Endodermal cell (in vitro differentiated cells): ENCODE measurements at regions not wholly inside any gene's neighbourhood (a gene's known extent, or its start where the extent isn't known, plus 50 kb on each side); places are given as distances from the start of the nearest gene placed in this dataset.

ENCODE experiments used
- DNase-seq: peaks from one replicate; pipeline ENCODE4 v3.0.0-alpha.2; 2017
- H3K27ac ChIP-seq: 2 replicates; pipeline ENCODE4 v1.5.1; 2013; ENCODE audit warnings: mild to moderate bottlenecking, low read depth, low read length, moderate library complexity
- H3K27me3 ChIP-seq: 2 replicates; pipeline ENCODE4 v1.6.1; 2013; ENCODE audit warnings: mild to moderate bottlenecking, low read length, moderate library complexity; ENCODE audit not compliant: insufficient read depth, control insufficient read depth, poor library complexity, severe bottlenecking
- H3K36me3 ChIP-seq: 2 replicates; pipeline ENCODE4 v1.7.0; 2013; ENCODE audit warnings: mild to moderate bottlenecking, low read length, moderate library complexity; ENCODE audit not compliant: control insufficient read depth, insufficient read depth
- H3K4me1 ChIP-seq: one replicate; pipeline ENCODE4 v1.7.0; 2013; ENCODE audit warnings: low read length; ENCODE audit not compliant: control insufficient read depth, insufficient read depth
- H3K4me3 ChIP-seq: 2 replicates; pipeline ENCODE4 v1.5.1; 2013; ENCODE audit warnings: mild to moderate bottlenecking, low read length, moderate library complexity
- H3K9ac ChIP-seq: 2 replicates; pipeline ENCODE4 v1.6.1; 2013; ENCODE audit warnings: mild to moderate bottlenecking, low read length, moderate library complexity; ENCODE audit not compliant: poor library complexity, severe bottlenecking; ENCODE audit errors: extremely low read depth
- H3K9me3 ChIP-seq: 2 replicates; pipeline ENCODE4 v1.6.1; 2013; ENCODE audit warnings: mild to moderate bottlenecking, low read length, moderate library complexity; ENCODE audit not compliant: control insufficient read depth
- H3K27ac Mint-ChIP-seq: 2 replicates; pipeline ENCODE4 v1.8.0; 2020; ENCODE audit warnings: mixed read lengths
- H3K27me3 Mint-ChIP-seq: 2 replicates; pipeline ENCODE4 v1.8.0; 2021; ENCODE audit warnings: mild to moderate bottlenecking, mixed read lengths; ENCODE audit not compliant: insufficient read depth
- H3K36me3 Mint-ChIP-seq: 2 replicates; pipeline ENCODE4 v1.8.0; 2020; ENCODE audit warnings: low read depth, mixed read lengths
- H3K4me1 Mint-ChIP-seq: 2 replicates; pipeline ENCODE4 v1.8.0; 2020; ENCODE audit warnings: mixed read lengths
- H3K4me3 Mint-ChIP-seq: 2 replicates; pipeline ENCODE4 v1.8.0; 2020; ENCODE audit warnings: mild to moderate bottlenecking, moderate library complexity, mixed read lengths
- H3K9me3 Mint-ChIP-seq: 2 replicates; pipeline ENCODE4 v1.8.0; 2020; ENCODE audit warnings: mild to moderate bottlenecking, mixed read lengths
- CTCF ChIP-seq: fragments of 200-600 bp; sonication (generic); conservative IDR thresholded peaks from 2 replicates; pipeline ENCODE4 v1.5.0; 2021; ENCODE audit warnings: antibody characterized with exemption, mild to moderate bottlenecking
- WGBS, 2 experiments: methylation state at CpG; one replicate each; pipeline versions ENCODE4 v1.1.5 to v1.1.7; 2013; ENCODE audit warnings: missing lambda C conversion rate in 2 of 2, mixed read lengths in 1 of 2; ENCODE audit not compliant: insufficient coverage in 1 of 2, insufficient read length in 1 of 2; 5-methylcytosine and 5-hydroxymethylcytosine counted together

GRCh38 chr2:157204401-157204800 is 53.1 kb upstream of the GALNT5 start:
- no peak overlapping the region for H3K4me3 ChIP-seq
- Mint-ChIP-seq H3K27ac (no peak overlapping the region), H3K4me1 (peaks cover 1% of the 10 kb centered on the region), H3K9me3 (peaks cover 1% of the 10 kb centered on the region), H3K27me3 (no peaks in the 10 kb centered on the region), H3K36me3 (no peaks in the 10 kb centered on the region), H3K4me3 (no peak overlapping the region)
- no peak for DNase-seq
- no peak overlapping the region for H3K9ac ChIP-seq
- H3K9me3 ChIP-seq, result no peaks in the 10 kb centered on the region
- H3K27ac ChIP-seq, result no peak overlapping the region
- no peaks in the 10 kb centered on the region for H3K27me3 ChIP-seq
- no peaks in the 10 kb centered on the region for H3K4me1 ChIP-seq
- WGBS, 2 experiments, result 94 to 100% methylated on average over 3 of the region's 3 CpGs
- no peaks in the 10 kb centered on the region for H3K36me3 ChIP-seq
- TF ChIP-seq CTCF, result no peak

GRCh38 chr2:157206916-157207315 is 50.6 kb upstream of the GALNT5 start:
- peaks cover 1% of the 10 kb centered on the region for H3K9me3 Mint-ChIP-seq
- Histone ChIP-seq H3K9me3 (no peaks in the 10 kb centered on the region), H3K4me1 (no peaks in the 10 kb centered on the region), H3K9ac (no peak overlapping the region), H3K4me3 (no peak overlapping the region), H3K36me3 (no peaks in the 10 kb centered on the region), H3K27me3 (no peaks in the 10 kb centered on the region), H3K27ac (no peak overlapping the region)
- TF ChIP-seq CTCF, result no peak
- H3K27ac Mint-ChIP-seq, result no peak overlapping the region
- no peak overlapping the region for H3K4me3 Mint-ChIP-seq
- WGBS, 2 experiments, result 85% methylated on average over 3 of the region's 3 CpGs; no CpG with 5 or more reads in 1 of the 2 experiments
- no peaks in the 10 kb centered on the region for H3K27me3 Mint-ChIP-seq
- no peaks in the 10 kb centered on the region for H3K36me3 Mint-ChIP-seq
- DNase-seq, result no peak
- no peaks in the 10 kb centered on the region for H3K4me1 Mint-ChIP-seq
